PFSK-1 (cell line): ENCODE measurements at regions not wholly inside any gene's neighbourhood (a gene's known extent, or its start where the extent isn't known, plus 50 kb on each side); places are given as distances from the start of the nearest gene placed in this dataset.

Experiments
- POLR2AphosphoS5 ChIP-seq: IDR thresholded peaks from 2 replicates; pipeline ENCODE4 v1.6.1; 2012; ENCODE audit warnings: low read depth, mild to moderate bottlenecking, control low read depth, low read length, moderate library complexity
- REST ChIP-seq, 2 experiments: IDR thresholded peaks; 2 replicates each; pipeline versions ENCODE4 v1.6.1 to v1.8.0; 2011 to 2012; ENCODE audit warnings: low read depth in 2 of 2, low read length in 2 of 2, control low read depth in 1 of 2, inconsistent platforms in 1 of 2, mild to moderate bottlenecking in 1 of 2, moderate library complexity in 1 of 2; ENCODE audit not compliant: insufficient read depth in 1 of 2
- SIN3A ChIP-seq: IDR thresholded peaks from 2 replicates; pipeline ENCODE4 v1.6.1; 2012; ENCODE audit warnings: mild to moderate bottlenecking, low read length, moderate library complexity, borderline replicate concordance; ENCODE audit not compliant: insufficient read depth

- no peak for TF ChIP-seq POLR2AphosphoS5
- TF ChIP-seq REST (IDR thresholded peaks at IDR 0.05; ENCODE audit: insufficient read depth in 1 of 2, low read depth in 2 of 2, low read length in 2 of 2): no peak
- no peak for TF ChIP-seq SIN3A
Observed at GRCh38 chr2:234404957-234405356, 91.9 kb downstream of the ARL4C start.
